IMR-90 (cell line): ENCODE measurements at regions not wholly inside any gene's neighbourhood (a gene's known extent, or its start where the extent isn't known, plus 50 kb on each side); places are given as distances from the start of the nearest gene placed in this dataset.

Experiments
- ATAC-seq: fragments of 200-7000 bp; cut with Tn5 transposase; 2 replicates; pipeline ENCODE4 v1.9.1; 2020; ENCODE audit warnings: low read depth, mild to moderate bottlenecking, moderate library complexity
- BruUV-seq: library from RNA; stranded (reverse); fragments of 400-500 nt; replicated peaks from 2 replicates; lab custom pipeline; 2021; lab: Mats Ljungman, UMichigan
- CTCF ChIA-PET: fragments of 300-600 bp; formaldehyde crosslinking; extraction: SDS; loops from one replicate; lab custom pipeline; 2021; ENCODE audit warnings: antibody characterized with exemption; lab: Yijun Ruan, JAX
- POLR2A ChIA-PET: fragments of 300-600 bp; sonication (Branson Sonifier 250); formaldehyde crosslinking; loops from one replicate; lab custom pipeline; 2022; ENCODE audit warnings: antibody characterized with exemption; ENCODE audit not compliant: unreplicated experiment; lab: Charles Lee
- DNase-seq: peaks from one replicate; pipeline ENCODE4 v3.0.0; 2013
- H2AFZ ChIP-seq: replicated peaks from 2 replicates; pipeline ENCODE3; 2013; ENCODE audit warnings: low read length, mild to moderate bottlenecking; ENCODE audit not compliant: poor library complexity
- H2AK5ac ChIP-seq: 2 replicates; pipeline ENCODE4 v1.6.1; 2013; ENCODE audit warnings: low read depth, low read length, inconsistent platforms
- H2AK9ac ChIP-seq: replicated peaks from 2 replicates; pipeline ENCODE3; 2013; ENCODE audit warnings: mild to moderate bottlenecking, low read depth, low read length, moderate library complexity; ENCODE audit not compliant: poor library complexity
- H2BK120ac ChIP-seq: 2 replicates; pipeline ENCODE4 v1.6.1; 2013; ENCODE audit warnings: low read depth, low read length, inconsistent platforms
- H2BK15ac ChIP-seq: 3 replicates; pipeline ENCODE4 v1.6.1; 2013; ENCODE audit warnings: low read depth, low read length, inconsistent platforms
- H2BK20ac ChIP-seq: 2 replicates; pipeline ENCODE4 v1.6.1; 2013; ENCODE audit warnings: low read depth, mild to moderate bottlenecking, inconsistent platforms, low read length, moderate library complexity
- H2BK5ac ChIP-seq: 2 replicates; pipeline ENCODE4 v1.6.1; 2013; ENCODE audit warnings: mild to moderate bottlenecking, low read depth, low read length, inconsistent platforms; ENCODE audit not compliant: poor library complexity, severe bottlenecking
- H3K14ac ChIP-seq: replicated peaks from 2 replicates; pipeline ENCODE4 v1.6.1; 2013; ENCODE audit warnings: low read depth, low read length, inconsistent platforms
- H3K18ac ChIP-seq: 2 replicates; pipeline ENCODE4 v1.6.1; 2013; ENCODE audit warnings: low read depth, low read length, control low read depth
- H3K23ac ChIP-seq: 2 replicates; pipeline ENCODE4 v1.6.1; 2013; ENCODE audit warnings: low read depth, low read length, inconsistent platforms
- H3K27ac ChIP-seq: 2 replicates; pipeline ENCODE4 v1.5.1; 2013; ENCODE audit warnings: mild to moderate bottlenecking, control low read depth, low read length; ENCODE audit not compliant: insufficient read depth
- H3K27me3 ChIP-seq: 2 replicates; pipeline ENCODE4 v1.6.1; 2013; ENCODE audit warnings: low read length; ENCODE audit not compliant: control insufficient read depth, insufficient read depth
- H3K36me3 ChIP-seq: 2 replicates; pipeline ENCODE4 v1.6.1; 2013; ENCODE audit warnings: low read length, mixed read lengths; ENCODE audit not compliant: control insufficient read depth, insufficient read depth
- H3K4ac ChIP-seq: 2 replicates; pipeline ENCODE4 v1.6.1; 2013; ENCODE audit warnings: low read depth, low read length, inconsistent platforms
- H3K4me1 ChIP-seq: 2 replicates; pipeline ENCODE4 v1.6.1; 2013; ENCODE audit warnings: low read length, mixed read lengths; ENCODE audit not compliant: control insufficient read depth, insufficient read depth
- H3K4me2 ChIP-seq: 2 replicates; pipeline ENCODE4 v1.6.1; 2013; ENCODE audit warnings: low read depth, mild to moderate bottlenecking, control low read depth, low read length, moderate library complexity
- H3K4me3 ChIP-seq: 2 replicates; pipeline ENCODE4 v1.5.1; 2013; ENCODE audit warnings: low read depth, mild to moderate bottlenecking, control low read depth, low read length, moderate library complexity; ENCODE audit not compliant: insufficient read depth
- H3K56ac ChIP-seq: 2 replicates; pipeline ENCODE4 v1.6.1; 2013; ENCODE audit warnings: low read length, inconsistent platforms; ENCODE audit not compliant: insufficient read depth; ENCODE audit errors: extremely low read depth
- H3K79me1 ChIP-seq, 2 experiments: 2 replicates each; pipeline ENCODE4 v1.6.1; 2013; ENCODE audit warnings: low read length in 2 of 2, inconsistent platforms in 1 of 2, low read depth in 1 of 2
- H3K9ac ChIP-seq: 2 replicates; pipeline ENCODE4 v1.6.1; 2013; ENCODE audit warnings: low read depth, low read length, control low read depth
- H3K9me1 ChIP-seq: 2 replicates; pipeline ENCODE4 v1.6.1; 2013; ENCODE audit warnings: low read length, inconsistent platforms; ENCODE audit not compliant: insufficient read depth
- H3K9me3 ChIP-seq: 2 replicates; pipeline ENCODE4 v1.6.1; 2013; ENCODE audit warnings: low read length; ENCODE audit not compliant: control insufficient read depth, insufficient read depth
- H4K20me1 ChIP-seq: 2 replicates; pipeline ENCODE4 v1.6.1; 2013; ENCODE audit warnings: low read length, inconsistent platforms; ENCODE audit not compliant: insufficient read depth
- H4K5ac ChIP-seq: 2 replicates; pipeline ENCODE4 v1.6.1; 2013; ENCODE audit warnings: mild to moderate bottlenecking, low read depth, low read length, control low read depth
- H4K8ac ChIP-seq, 2 experiments: 2 replicates each; pipeline ENCODE4 v1.6.1; 2013; ENCODE audit warnings: low read depth in 2 of 2, low read length in 2 of 2, control low read depth in 1 of 2, inconsistent platforms in 1 of 2
- H4K91ac ChIP-seq: 2 replicates; pipeline ENCODE4 v1.6.1; 2013; ENCODE audit warnings: low read depth, low read length, inconsistent platforms; ENCODE audit not compliant: insufficient read depth
- BHLHE40 ChIP-seq: fragments of 150-350 bp; IDR thresholded peaks from 2 replicates; pipeline ENCODE4 v1.6.1; 2016; ENCODE audit warnings: mild to moderate bottlenecking, low read depth, low read length
- CEBPB ChIP-seq: IDR thresholded peaks from 2 replicates; pipeline ENCODE4 v1.6.1; 2012; ENCODE audit warnings: low read depth, low read length, improper control_type of control experiment
- CHD1 ChIP-seq: IDR thresholded peaks from 2 replicates; pipeline ENCODE4 v1.6.1; 2012; ENCODE audit warnings: low read depth, low read length, improper control_type of control experiment
- FOS ChIP-seq: fragments of 150-350 bp; IDR thresholded peaks from 2 replicates; pipeline ENCODE4 v1.6.1; 2016; ENCODE audit warnings: low read depth, low read length
- MAFK ChIP-seq: IDR thresholded peaks from 2 replicates; pipeline ENCODE4 v1.6.1; 2012; ENCODE audit warnings: low read depth, low read length, improper control_type of control experiment
- MAZ ChIP-seq: IDR thresholded peaks from 2 replicates; pipeline ENCODE4 v1.6.1; 2012; ENCODE audit warnings: low read depth, mild to moderate bottlenecking, low read length, improper control_type of control experiment, moderate library complexity, borderline replicate concordance
- MXI1 ChIP-seq: IDR thresholded peaks from 2 replicates; pipeline ENCODE4 v1.6.1; 2012; ENCODE audit warnings: low read depth, mild to moderate bottlenecking, low read length, moderate library complexity, borderline replicate concordance
- NFE2L2 ChIP-seq: fragments of 150-350 bp; IDR thresholded peaks from 2 replicates; pipeline ENCODE4 v1.6.1; 2016; ENCODE audit warnings: low read depth, mild to moderate bottlenecking, low read length
- POLR2A ChIP-seq: IDR thresholded peaks from 2 replicates; pipeline ENCODE4 v1.6.1; 2012; ENCODE audit warnings: mild to moderate bottlenecking, low read depth, low read length
- RAD21 ChIP-seq: IDR thresholded peaks from 2 replicates; pipeline ENCODE4 v1.6.1; 2012; ENCODE audit warnings: low read length, improper control_type of control experiment
- RCOR1 ChIP-seq: IDR thresholded peaks from 2 replicates; pipeline ENCODE4 v1.6.1; 2012; ENCODE audit warnings: mild to moderate bottlenecking, low read length, improper control_type of control experiment; ENCODE audit not compliant: insufficient replicate concordance
- RFX5 ChIP-seq: IDR thresholded peaks from 2 replicates; pipeline ENCODE4 v1.8.0; 2012; ENCODE audit warnings: low read depth, mild to moderate bottlenecking, low read length, moderate library complexity
- SMC3 ChIP-seq: fragments of 150-350 bp; IDR thresholded peaks from 2 replicates; pipeline ENCODE4 v1.6.1; 2016; ENCODE audit warnings: low read depth, mild to moderate bottlenecking, antibody characterized with exemption, low read length, moderate library complexity
- WGBS, 2 experiments: methylation state at CpG; one replicate each; pipeline versions ENCODE4 v1.1.5 to v1.1.7; 2013; ENCODE audit warnings: missing lambda C conversion rate in 2 of 2; ENCODE audit not compliant: insufficient read length in 1 of 2; ENCODE audit errors: extremely low coverage in 2 of 2; 5-methylcytosine and 5-hydroxymethylcytosine counted together
- dilution Hi-C: fragments of 300-500 bp; cut with HindIII; formaldehyde crosslinking; loops from one replicate; pipeline ENCODE4 v1.14.3; 2018; ENCODE audit warnings: low sequenced_read_pairs; ENCODE audit not compliant: unreplicated experiment
- in situ Hi-C: fragments of 300-500 bp; cut with MboI; formaldehyde crosslinking; loops from 3 replicates; pipeline ENCODE4 v1.14.3; 2019; ENCODE audit warnings: low sequenced_read_pairs, inconsistent platforms, mixed read lengths
- intact Hi-C: fragments of 100-400 bp; cut with micrococcal nuclease; formaldehyde crosslinking; loops from 2 replicates; pipeline ENCODE4 v1.10.0; 2022
- TF ChIP-seq, protein P1 (sequence below): fragments of 150-350 bp; IDR thresholded peaks from 2 replicates; pipeline ENCODE4 v1.6.1; 2017; ENCODE audit warnings: mild to moderate bottlenecking, antibody characterized with exemption, low read length, low read depth
- TF ChIP-seq, protein P2 (sequence below): conservative IDR thresholded peaks from 2 replicates; pipeline ENCODE4 v1.5.1; 2012; ENCODE audit warnings: mild to moderate bottlenecking, low read depth, low read length, improper control_type of control experiment
- TF ChIP-seq, protein P3 (sequence below): fragments of 150-350 bp; IDR thresholded peaks from 2 replicates; pipeline ENCODE4 v1.6.1; 2016; ENCODE audit warnings: low read depth, mild to moderate bottlenecking, low read length, moderate library complexity, borderline replicate concordance

DNA sequence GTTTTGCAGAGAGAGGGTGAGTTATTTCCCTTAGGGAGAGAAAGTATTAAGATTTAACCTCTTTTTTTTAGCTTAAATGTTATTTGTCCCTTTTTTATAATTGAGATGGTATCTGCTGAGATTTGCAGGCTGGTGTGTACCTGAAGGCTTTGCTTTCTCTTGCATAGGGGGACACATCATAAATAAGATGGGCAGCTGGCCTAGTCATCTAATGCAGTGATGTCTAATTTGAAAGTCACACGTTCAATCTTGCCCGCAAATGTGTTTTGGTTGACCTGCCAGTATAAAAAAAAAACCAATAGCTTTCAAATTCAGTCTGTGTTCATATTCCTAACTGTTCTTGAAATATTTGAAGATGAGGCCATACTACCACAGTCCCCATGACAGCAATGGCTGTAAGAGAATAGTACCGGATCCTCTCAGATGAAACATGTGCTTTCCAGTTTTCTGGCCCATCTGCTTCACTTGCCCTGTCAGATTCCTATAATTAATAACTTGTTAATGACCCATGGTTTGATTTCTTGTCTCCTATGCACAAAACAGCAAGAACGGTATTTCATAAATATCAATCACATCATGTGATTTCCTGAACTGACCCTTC lies 914.2 kb downstream of the IPMK start:
- ChIA-PET CTCF (interaction anchor here (0.6 kb wide), 1 partner anchor 1411 kb away, joined by 3 read pairs; no protein-coding TSS in a partner anchor), POLR2A (no interaction called here)
- Histone ChIP-seq H2BK5ac (no peak overlapping the region), H3K27ac (no peak overlapping the region), H3K18ac (no peak overlapping the region), H3K4me1 (no peaks in the 10 kb centered on the region), H2BK20ac (no peak overlapping the region), H2BK15ac (no peak overlapping the region), H3K27me3 (no peaks in the 10 kb centered on the region), H3K9me1 (no peaks in the 10 kb centered on the region), H4K91ac (no peak overlapping the region), H3K4me3 (no peak overlapping the region), H2BK120ac (no peak overlapping the region), H2AFZ (no peak overlapping the region), H4K8ac (no peak overlapping the region), H3K4ac (no peak overlapping the region), H3K23ac (no peak overlapping the region), H4K5ac (no peak overlapping the region), H2AK5ac (no peak overlapping the region), H3K56ac (no peak overlapping the region), H3K4me2 (no peak overlapping the region), H3K79me1 (no peaks in the 10 kb centered on the region), H2AK9ac (no peak overlapping the region), H3K36me3 (no peaks in the 10 kb centered on the region), H3K9ac (no peak overlapping the region), H3K14ac (no peak overlapping the region), H4K20me1 (no peaks in the 10 kb centered on the region), H3K9me3 (peaks cover 10% of the 10 kb centered on the region; the same call in 1 of the 2 replicates)
- in situ Hi-C loops (no loop called here), intact Hi-C loops (no loop called here), dilution Hi-C loops (no loop called here)
- TF ChIP-seq NFE2L2 (no peak), CHD1 (no peak), RCOR1 (no peak), BHLHE40 (no peak), RFX5 (no peak), POLR2A (no peak), MAFK (no peak), CEBPB (no peak), MXI1 (no peak), MAZ (no peak), SMC3 (no peak), FOS (no peak), RAD21 (no peak)
- TF ChIP-seq, protein P1, sequence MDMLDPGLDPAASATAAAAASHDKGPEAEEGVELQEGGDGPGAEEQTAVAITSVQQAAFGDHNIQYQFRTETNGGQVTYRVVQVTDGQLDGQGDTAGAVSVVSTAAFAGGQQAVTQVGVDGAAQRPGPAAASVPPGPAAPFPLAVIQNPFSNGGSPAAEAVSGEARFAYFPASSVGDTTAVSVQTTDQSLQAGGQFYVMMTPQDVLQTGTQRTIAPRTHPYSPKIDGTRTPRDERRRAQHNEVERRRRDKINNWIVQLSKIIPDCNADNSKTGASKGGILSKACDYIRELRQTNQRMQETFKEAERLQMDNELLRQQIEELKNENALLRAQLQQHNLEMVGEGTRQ = no peak
- TF ChIP-seq, protein P2, sequence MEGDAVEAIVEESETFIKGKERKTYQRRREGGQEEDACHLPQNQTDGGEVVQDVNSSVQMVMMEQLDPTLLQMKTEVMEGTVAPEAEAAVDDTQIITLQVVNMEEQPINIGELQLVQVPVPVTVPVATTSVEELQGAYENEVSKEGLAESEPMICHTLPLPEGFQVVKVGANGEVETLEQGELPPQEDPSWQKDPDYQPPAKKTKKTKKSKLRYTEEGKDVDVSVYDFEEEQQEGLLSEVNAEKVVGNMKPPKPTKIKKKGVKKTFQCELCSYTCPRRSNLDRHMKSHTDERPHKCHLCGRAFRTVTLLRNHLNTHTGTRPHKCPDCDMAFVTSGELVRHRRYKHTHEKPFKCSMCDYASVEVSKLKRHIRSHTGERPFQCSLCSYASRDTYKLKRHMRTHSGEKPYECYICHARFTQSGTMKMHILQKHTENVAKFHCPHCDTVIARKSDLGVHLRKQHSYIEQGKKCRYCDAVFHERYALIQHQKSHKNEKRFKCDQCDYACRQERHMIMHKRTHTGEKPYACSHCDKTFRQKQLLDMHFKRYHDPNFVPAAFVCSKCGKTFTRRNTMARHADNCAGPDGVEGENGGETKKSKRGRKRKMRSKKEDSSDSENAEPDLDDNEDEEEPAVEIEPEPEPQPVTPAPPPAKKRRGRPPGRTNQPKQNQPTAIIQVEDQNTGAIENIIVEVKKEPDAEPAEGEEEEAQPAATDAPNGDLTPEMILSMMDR = no peak
- TF ChIP-seq, protein P3, sequence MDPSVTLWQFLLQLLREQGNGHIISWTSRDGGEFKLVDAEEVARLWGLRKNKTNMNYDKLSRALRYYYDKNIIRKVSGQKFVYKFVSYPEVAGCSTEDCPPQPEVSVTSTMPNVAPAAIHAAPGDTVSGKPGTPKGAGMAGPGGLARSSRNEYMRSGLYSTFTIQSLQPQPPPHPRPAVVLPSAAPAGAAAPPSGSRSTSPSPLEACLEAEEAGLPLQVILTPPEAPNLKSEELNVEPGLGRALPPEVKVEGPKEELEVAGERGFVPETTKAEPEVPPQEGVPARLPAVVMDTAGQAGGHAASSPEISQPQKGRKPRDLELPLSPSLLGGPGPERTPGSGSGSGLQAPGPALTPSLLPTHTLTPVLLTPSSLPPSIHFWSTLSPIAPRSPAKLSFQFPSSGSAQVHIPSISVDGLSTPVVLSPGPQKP = no peak
- BruUV-seq = no TSS peak
- WGBS, 2 experiments = no CpG with 5 or more reads among the region's 4 CpGs
- ATAC-seq (no peak), DNase-seq (no peak)
